A673 (cell line): ENCODE measurements at regions not wholly inside any gene's neighbourhood (a gene's known extent, or its start where the extent isn't known, plus 50 kb on each side); places are given as distances from the start of the nearest gene placed in this dataset.

Experiments used
- BruUV-seq: library from RNA; stranded (reverse); fragments of 400-500 nt; replicated peaks from 2 replicates; lab custom pipeline; 2021; lab: Mats Ljungman, UMichigan
- CTCF ChIA-PET: fragments of 300-600 bp; sonication (Branson Sonifier 250); formaldehyde crosslinking; loops from one replicate; lab custom pipeline; 2022; ENCODE audit warnings: antibody characterized with exemption; lab: Charles Lee
- POLR2A ChIA-PET: fragments of 300-600 bp; sonication (Branson Sonifier 250); formaldehyde crosslinking; loops from one replicate; lab custom pipeline; 2022; ENCODE audit warnings: antibody characterized with exemption; ENCODE audit not compliant: low non-redundant PET; lab: Charles Lee
- DNase-seq: peaks from one replicate; pipeline ENCODE4 v3.0.0-alpha.2; 2015; ENCODE audit warnings: low spot score
- H3K27ac ChIP-seq: fragments of 200-600 bp; sonication (generic); 2 replicates; pipeline ENCODE4 v1.5.1; 2016; ENCODE audit warnings: mixed run types, low read depth, mild to moderate bottlenecking, mixed read lengths, antibody characterized with exemption, low read length; ENCODE audit not compliant: poor library complexity, severe bottlenecking
- H3K27me3 ChIP-seq: fragments of 200-600 bp; sonication (generic); replicated peaks from 2 replicates; pipeline ENCODE4 v1.6.1; 2017; ENCODE audit warnings: mixed run types, low read depth, mild to moderate bottlenecking, mixed read lengths, antibody characterized with exemption, low read length; ENCODE audit not compliant: insufficient read depth, poor library complexity
- H3K36me3 ChIP-seq: fragments of 200-600 bp; sonication (generic); 2 replicates; pipeline ENCODE4 v1.6.1; 2016; ENCODE audit warnings: mixed run types, mild to moderate bottlenecking, mixed read lengths, antibody characterized with exemption, low read length; ENCODE audit not compliant: insufficient read depth, poor library complexity, severe bottlenecking
- H3K4me1 ChIP-seq: fragments of 200-600 bp; sonication (generic); 2 replicates; pipeline ENCODE4 v1.6.1; 2017; ENCODE audit warnings: mixed run types, mild to moderate bottlenecking, mixed read lengths, antibody characterized with exemption, low read length; ENCODE audit not compliant: insufficient read depth, poor library complexity, severe bottlenecking
- H3K4me3 ChIP-seq: fragments of 200-600 bp; sonication (generic); 2 replicates; pipeline ENCODE4 v1.5.1; 2016; ENCODE audit warnings: low read depth, mixed run types, mild to moderate bottlenecking, mixed read lengths, low read length; ENCODE audit not compliant: poor library complexity, severe bottlenecking
- H3K9me3 ChIP-seq: fragments of 200-600 bp; sonication (generic); 2 replicates; pipeline ENCODE4 v1.6.1; 2016; ENCODE audit warnings: mixed run types, low read depth, mild to moderate bottlenecking, mixed read lengths, antibody characterized with exemption, low read length; ENCODE audit not compliant: poor library complexity, severe bottlenecking
- CTCF ChIP-seq: fragments of 300-800, 200-600 bp; sonication (generic); conservative IDR thresholded peaks from 2 replicates; pipeline ENCODE4 v1.5.1; 2017; ENCODE audit warnings: low read depth, mild to moderate bottlenecking, antibody characterized with exemption, low read length, moderate library complexity, mixed read lengths
- EZH2 ChIP-seq: fragments of 200-600 bp; sonication (generic); IDR thresholded peaks from 2 replicates; pipeline ENCODE4 v1.6.1; 2017; ENCODE audit warnings: borderline replicate concordance, low read depth, mild to moderate bottlenecking, mixed read lengths, antibody characterized with exemption, low read length; ENCODE audit not compliant: poor library complexity, severe bottlenecking
- intact Hi-C: fragments of 100-400 bp; cut with micrococcal nuclease; formaldehyde crosslinking; loops from one replicate; pipeline ENCODE4 v1.10.0; 2022; ENCODE audit not compliant: unreplicated experiment

DNA sequence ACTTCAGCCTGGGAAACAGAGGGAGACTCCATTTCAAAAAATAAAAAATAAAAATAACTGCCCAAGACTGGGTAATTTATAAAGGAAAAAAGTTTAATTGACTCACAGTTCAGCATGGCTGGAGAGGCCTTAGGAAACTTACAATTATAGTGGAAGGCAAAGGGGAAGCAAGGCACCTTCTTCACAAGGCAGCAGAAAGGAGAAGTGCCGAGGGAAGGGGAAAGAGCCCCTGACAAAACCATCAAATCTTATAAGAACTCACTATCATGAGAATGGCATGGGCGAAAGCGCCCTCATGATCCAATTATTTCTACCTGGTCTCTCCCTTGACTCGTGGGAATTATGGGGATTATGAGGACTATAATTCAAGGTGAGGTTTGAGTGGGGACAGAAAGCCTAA, 95.5 kb upstream of the LGSN start:
- BruUV-seq, result no TSS peak
- intact Hi-C loops, result no loop called here

DNA sequence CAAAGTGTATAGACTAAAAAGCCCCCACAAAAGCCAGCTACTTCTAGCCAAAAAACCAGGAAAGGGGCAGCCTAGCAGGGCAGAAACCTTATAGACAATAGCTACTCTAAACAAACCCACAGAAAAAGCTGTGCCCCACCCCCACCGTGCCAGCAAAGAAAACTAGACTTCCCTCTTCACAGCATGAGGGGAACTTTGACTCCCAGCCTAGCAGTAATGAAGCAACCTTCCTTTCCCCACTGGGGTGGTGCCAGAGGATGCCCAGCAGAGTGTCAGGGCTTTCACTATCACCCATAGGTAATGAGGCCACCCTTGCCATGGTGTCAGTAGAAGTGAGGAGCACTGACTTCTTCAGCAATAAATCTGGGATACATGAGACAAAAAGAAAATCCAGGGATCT, 99.0 kb upstream of the LGSN start:
- Histone ChIP-seq H3K4me3 (no peak overlapping the region), H3K27me3 (no peaks in the 10 kb centered on the region), H3K4me1 (no peaks in the 10 kb centered on the region), H3K9me3 (peaks cover 4% of the 10 kb centered on the region), H3K27ac (no peak overlapping the region), H3K36me3 (no peaks in the 10 kb centered on the region)
- no peak for DNase-seq
- BruUV-seq, result no TSS peak
- POLR2A ChIA-PET, result no interaction called here
- intact Hi-C loops, result no loop called here
- CTCF ChIA-PET, result no interaction called here
- no peak for TF ChIP-seq EZH2
- no peak for TF ChIP-seq CTCF

More for the DNA sequence above, 95.5 kb upstream of the LGSN start:
- Histone ChIP-seq H3K27ac (no peak overlapping the region), H3K9me3 (no peaks in the 10 kb centered on the region), H3K4me3 (no peak overlapping the region), H3K27me3 (no peaks in the 10 kb centered on the region), H3K36me3 (no peaks in the 10 kb centered on the region), H3K4me1 (no peaks in the 10 kb centered on the region)
- TF ChIP-seq CTCF, result no peak
- TF ChIP-seq EZH2, result no peak
- POLR2A ChIA-PET, result no interaction called here
- no peak for DNase-seq
- CTCF ChIA-PET, result no interaction called here

DNA sequence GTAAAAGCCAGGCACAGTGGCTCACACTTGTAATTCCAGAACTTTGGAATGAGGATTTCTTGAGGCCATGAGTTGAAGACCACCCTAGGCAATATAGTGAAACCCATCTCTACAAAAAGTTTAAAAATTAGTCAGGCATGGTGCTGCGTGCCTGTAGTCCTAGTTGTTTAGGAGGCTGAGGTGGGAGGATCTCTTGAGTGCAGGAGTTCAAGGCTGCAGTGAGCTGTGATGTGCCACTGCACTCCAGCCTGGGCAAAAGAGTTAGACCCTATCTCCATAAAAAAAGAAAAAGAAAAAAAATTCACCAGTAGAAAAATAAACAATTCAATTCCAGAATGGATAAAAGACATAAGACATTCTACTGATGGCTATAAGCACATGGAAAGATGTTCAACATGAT, 104.9 kb upstream of the LGSN start:
- H3K4me1 ChIP-seq, result no peaks in the 10 kb centered on the region
- peaks cover 4% of the 10 kb centered on the region for H3K9me3 ChIP-seq
- ChIA-PET CTCF (no interaction called here), POLR2A (no interaction called here)
- H3K36me3 ChIP-seq, result no peaks in the 10 kb centered on the region
- BruUV-seq, result no TSS peak
- H3K27me3 ChIP-seq, result no peaks in the 10 kb centered on the region
- H3K4me3 ChIP-seq, result no peak overlapping the region
- TF ChIP-seq EZH2 (no peak), CTCF (no peak)
- H3K27ac ChIP-seq, result no peak overlapping the region
- intact Hi-C loops, result no loop called here
- no peak for DNase-seq
